Heart left ventricle (tissue), 16 donors: ENCODE measurements at regions not wholly inside any gene's neighbourhood (a gene's known extent, or its start where the extent isn't known, plus 50 kb on each side); places are given as distances from the start of the nearest gene placed in this dataset.

Experiments used
- ATAC-seq, 4 donors: fragments of 200-7000 bp; cut with Tn5 transposase; one replicate each; pipeline ENCODE4 v1.9.1; 2020 to 2022; ENCODE audit warnings: moderate library complexity in 4 of 4, mild to moderate bottlenecking in 3 of 4, moderate number of reproducible peaks in 1 of 4
- DNase-seq, 5 donors: peaks; one replicate each; pipeline ENCODE4 v3.0.0-alpha.2; 2020
- H3K27ac ChIP-seq, 12 donors: fragments of 200-600 bp; sonication (generic) in 4 of 12; one replicate each; pipeline versions ENCODE4 v1.5.0 to v1.8.0; 2016 to 2022; ENCODE audit warnings: mild to moderate bottlenecking in 2 of 12
- H3K27me3 ChIP-seq, 9 donors: fragments of 200-600 bp; sonication (generic) in 2 of 9; one replicate each; pipeline versions ENCODE4 v1.5.1 to v1.8.0; 2016 to 2022; ENCODE audit warnings: mild to moderate bottlenecking in 3 of 9
- H3K36me3 ChIP-seq, 9 donors: fragments of 200-600 bp; sonication (generic) in 2 of 9; one replicate each; pipeline versions ENCODE4 v1.5.0 to v1.8.0; 2018 to 2022; ENCODE audit warnings: mild to moderate bottlenecking in 2 of 9
- H3K4me1 ChIP-seq, 12 donors: fragments of 200-600 bp; sonication (generic) in 4 of 12; one replicate each; pipeline versions ENCODE4 v1.5.0 to v1.8.0; 2016 to 2022; ENCODE audit warnings: mild to moderate bottlenecking in 3 of 12
- H3K4me3 ChIP-seq, 12 donors: fragments of 200-600 bp; sonication (generic) in 4 of 12; one replicate each; pipeline versions ENCODE4 v1.5.0 to v1.8.0; 2017 to 2022; ENCODE audit warnings: mild to moderate bottlenecking in 9 of 12, moderate library complexity in 4 of 12
- H3K9me3 ChIP-seq, 12 donors: fragments of 200-600 bp; sonication (generic) in 4 of 12; one replicate each; pipeline versions ENCODE4 v1.5.0 to v1.8.0; 2016 to 2022; ENCODE audit warnings: mild to moderate bottlenecking in 1 of 12
- CTCF ChIP-seq, 12 donors: fragments of 200-600 bp; sonication (generic) in 4 of 12; IDR thresholded peaks; one replicate each; pipeline versions ENCODE4 v1.5.0 to v1.8.0; 2018 to 2022; ENCODE audit warnings: antibody characterized with exemption in 12 of 12, mild to moderate bottlenecking in 5 of 12
- POLR2A ChIP-seq, 2 donors: fragments of 450-650 bp; IDR thresholded peaks; one replicate each; pipeline ENCODE4 v1.6.1; 2017; ENCODE audit warnings: antibody characterized with exemption in 2 of 2, mild to moderate bottlenecking in 2 of 2, moderate library complexity in 2 of 2
- WGBS, 4 donors: extraction: QIAGEN DNeasy Blood & Tissue Kit in 2 of 4; methylation state at CpG; one replicate each; pipeline versions ENCODE4 v1.1.5 to v1.1.7; 2013 to 2018; 5-methylcytosine and 5-hydroxymethylcytosine counted together
- intact Hi-C, 10 donors: fragments of 100-400 bp; cut with DNase I; formaldehyde crosslinking; loops; one replicate each; pipeline versions ENCODE4 v1.11.1 to v1.14.2; 2022
- donor health status: ischemic (EF 13 %, LVEDD 7.1; RV severe dilation, severe dysfunction).
- donor health status: healthy with polysubstance abuse.
- donor health status: DM: no; HTN: yes; CAD: no.
- donor health status: DM: no; HTN: no; CAD: no.
- donor health status: ischemic (EF 25% LVEDD 6.9; RV normal size, moderate dysfunction).
- donor health status: ischemic (EF 25% LVEDD 5.7; RV mildly dilated, moderate dysfunction).
- donor health status: healthy.
- donor health status: DM: yes; HTN: yes; CAD: no.
- donor health status: ischemic (EF 35%, LVEDD 5.7; RV mildly dilated, moderate dysfunction).
- donor health status: nonischemic (EF 11% LVEDD 7.7; RV severe dilation, severe dysfunction).
- donor health status: DM: yes; HTN: yes; CAD: no.
- donor health status: PGD.
- donor health status: ischemic (EF 29% LVEDD 5.4; RV normal size, mild dysfunction).
- donor health status: nonischemic (EF 23%, LVEDD 6.1; RV moderate dilation, normal function).

GRCh38 chr7:123060446-123060845, 64.9 kb upstream of the TAS2R16 start:
- no peak for TF ChIP-seq POLR2A (IDR thresholded peaks at IDR 0.05)
- TF ChIP-seq CTCF (IDR thresholded peaks at IDR 0.05) = no peak
- no peak overlapping the region for H3K4me3 ChIP-seq
- no peaks in the 10 kb centered on the region for H3K4me1 ChIP-seq
- ATAC-seq (no peak), DNase-seq (no peak)
- H3K27me3 ChIP-seq = no peaks in the 10 kb centered on the region
- H3K36me3 ChIP-seq = no peaks in the 10 kb centered on the region
- no peaks in the 10 kb centered on the region for H3K9me3 ChIP-seq
- H3K27ac ChIP-seq = no peak overlapping the region
- intact Hi-C loops = no loop called here

GRCh38 chr7:123057911-123058310, 62.4 kb upstream of the TAS2R16 start:
- no peaks in the 10 kb centered on the region for H3K27me3 ChIP-seq
- no peaks in the 10 kb centered on the region for H3K4me1 ChIP-seq
- no peak for DNase-seq
- TF ChIP-seq POLR2A (IDR thresholded peaks at IDR 0.05) (no peak), CTCF (IDR thresholded peaks at IDR 0.05) (no peak)
- no peak overlapping the region for H3K27ac ChIP-seq
- no peak for ATAC-seq
- no peaks in the 10 kb centered on the region for H3K36me3 ChIP-seq
- intact Hi-C loops = no loop called here
- no peak overlapping the region for H3K4me3 ChIP-seq
- H3K9me3 ChIP-seq = no peaks in the 10 kb centered on the region

DNA sequence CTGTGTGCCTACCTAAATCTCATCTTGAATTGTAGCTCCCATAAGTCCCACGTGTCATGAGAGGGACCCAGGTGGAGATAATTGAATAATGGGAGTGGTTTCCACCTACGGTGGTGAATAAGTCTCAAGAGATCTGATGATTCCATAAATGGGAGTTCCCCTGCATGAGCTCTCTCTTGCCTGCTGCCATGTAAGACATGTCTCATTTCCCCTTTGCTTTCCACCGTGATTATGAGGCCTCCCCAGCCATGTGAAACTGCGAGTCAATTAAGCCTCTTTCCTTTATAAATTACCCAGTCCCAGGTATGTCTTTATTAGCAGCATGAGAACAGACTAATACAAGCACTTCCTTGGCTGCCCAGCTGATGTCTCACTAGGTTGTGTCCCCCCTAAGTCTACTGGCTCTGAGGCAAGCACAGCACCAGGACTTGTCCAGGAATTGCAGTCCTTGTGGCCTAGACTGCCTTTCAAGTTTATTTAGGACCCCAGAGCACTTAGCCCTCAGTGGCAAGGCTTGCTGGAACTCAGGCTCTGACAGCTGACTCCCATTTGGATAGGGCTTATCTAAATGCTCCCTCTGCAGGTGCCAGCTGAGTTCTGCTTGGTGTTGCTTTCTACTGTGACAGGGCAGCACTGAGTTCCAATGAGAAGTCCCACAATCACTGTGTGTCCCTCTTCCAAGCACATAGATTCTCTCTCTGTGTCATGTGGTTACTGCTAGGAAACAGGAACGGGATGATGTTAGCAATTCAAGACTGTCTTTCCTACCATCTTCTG, 59.0 kb upstream of the TAS2R16 start:
- intact Hi-C loops = no loop called here
- Histone ChIP-seq H3K4me1 (no peaks in the 10 kb centered on the region), H3K27me3 (no peaks in the 10 kb centered on the region), H3K9me3 (peaks cover 0 to 19% (median 3%) of the 10 kb centered on the region in 12 donors), H3K36me3 (no peaks in the 10 kb centered on the region), H3K27ac (no peak overlapping the region), H3K4me3 (no peak overlapping the region)
- peak in 2 of 5 donors; percentile 13 to 38 for DNase-seq
- peak; percentile 86 to 92 (median 87) for ATAC-seq
- TF ChIP-seq POLR2A (IDR thresholded peaks at IDR 0.05) = no peak
- TF ChIP-seq CTCF (IDR thresholded peaks at IDR 0.05) = peak in 5 of 12 donors; percentile 9 to 38 (median 17)
- WGBS, 4 donors = 34 to 49% (median 38%) methylated on average over 5 of the region's 5 CpGs

- DNase-seq (no peak), ATAC-seq (no peak)
- Histone ChIP-seq H3K9me3 (peaks cover 0 to 45% (median 16%) of the 10 kb centered on the region in 12 donors), H3K27me3 (no peaks in the 10 kb centered on the region), H3K4me3 (no peak overlapping the region), H3K4me1 (no peaks in the 10 kb centered on the region), H3K27ac (no peak overlapping the region), H3K36me3 (no peaks in the 10 kb centered on the region)
- no peak for TF ChIP-seq CTCF (IDR thresholded peaks at IDR 0.05)
- no peak for TF ChIP-seq POLR2A (IDR thresholded peaks at IDR 0.05)
- intact Hi-C loops = no loop called here
- WGBS, 4 donors = 58 to 66% (median 61%) methylated on average over 1 of the region's 1 CpG
These were observed 56.4 kb upstream of the TAS2R16 start for GRCh38 chr7:123051916-123052315.
